K562 (cell line): ENCODE measurements at regions not wholly inside any gene's neighbourhood (a gene's known extent, or its start where the extent isn't known, plus 50 kb on each side); places are given as distances from the start of the nearest gene placed in this dataset.

Source experiments
- ATAC-seq: fragments of 200-7000 bp; cut with Tn5 transposase; 3 replicates; pipeline ENCODE4 v1.9.1; 2020; ENCODE audit warnings: moderate library complexity
- BruUV-seq: library from RNA; stranded (reverse); fragments of 400-500 nt; replicated peaks from 2 replicates; lab custom pipeline; 2021; lab: Mats Ljungman, UMichigan
- CTCF ChIA-PET: fragments of 300-600 bp; formaldehyde crosslinking; extraction: SDS; loops from one replicate; lab custom pipeline; 2021; ENCODE audit warnings: low intra/inter-chr PET ratio; lab: Yijun Ruan, JAX
- POLR2A ChIA-PET: fragments of 300-600, 350-650 bp; sonication (Branson Sonifier 250); formaldehyde crosslinking; extraction: SDS; loops from one replicate; lab custom pipeline; 2021; ENCODE audit warnings: antibody characterized with exemption, inconsistent platforms; lab: Yijun Ruan, JAX
- DNase-seq, 4 experiments: peaks; one replicate each; pipeline versions ENCODE4 v3.0.0 to v3.0.0-alpha.2; 2011 to 2018; ENCODE audit warnings: low spot score in 3 of 4, mixed read lengths in 3 of 4; ENCODE audit errors: extremely low read depth in 1 of 4
- FAIRE-seq: peaks from 2 replicates; lab custom pipeline; 2011; peaks lifted over from hg19 to GRCh38; lab: Jason Lieb, UNC
- H2AFZ ChIP-seq: 2 replicates; pipeline ENCODE4 v1.6.0; 2011; ENCODE audit warnings: low read depth, low read length, control low read depth, inconsistent platforms
- H3K27ac ChIP-seq: fragments of 200-600 bp; 3 replicates; pipeline ENCODE4 v1.8.0; 2011; ENCODE audit warnings: low read depth, mild to moderate bottlenecking, control low read depth, inconsistent platforms, low read length, moderate library complexity, mixed read lengths; ENCODE audit errors: extremely low read depth
- H3K27me3 ChIP-seq, 2 experiments: fragments of 300-600 bp in 1 of 2; 2 replicates in 1 of 2; 3 replicates in 1 of 2; pipeline versions ENCODE4 v1.6.0 to v1.8.0; 2011; ENCODE audit warnings: inconsistent platforms in 2 of 2, low read length in 2 of 2, mild to moderate bottlenecking in 1 of 2, mixed read lengths in 1 of 2, moderate library complexity in 1 of 2; ENCODE audit not compliant: control insufficient read depth in 2 of 2, insufficient read depth in 2 of 2
- H3K36me3 ChIP-seq: fragments of 300-600 bp; 3 replicates; pipeline ENCODE4 v1.8.0; 2011; ENCODE audit warnings: mild to moderate bottlenecking, low read length, inconsistent platforms; ENCODE audit not compliant: control insufficient read depth, insufficient read depth
- H3K4me1 ChIP-seq, 2 experiments: fragments of 200-600 bp in 1 of 2; replicated peaks in 1 of 2; 2 replicates in 1 of 2; 3 replicates in 1 of 2; pipeline versions ENCODE4 v1.5.1 to v1.8.0; 2011; ENCODE audit warnings: inconsistent platforms in 2 of 2, low read length in 2 of 2, mild to moderate bottlenecking in 1 of 2, mixed read lengths in 1 of 2, moderate library complexity in 1 of 2; ENCODE audit not compliant: control insufficient read depth in 2 of 2, insufficient read depth in 2 of 2
- H3K4me2 ChIP-seq: 2 replicates; pipeline ENCODE4 v1.6.1; 2011; ENCODE audit warnings: low read length, control low read depth, inconsistent platforms, mixed read lengths; ENCODE audit not compliant: insufficient read depth
- H3K4me3 ChIP-seq: fragments of 200-600 bp; sonication (generic), shearing (Covaris generic); 2 replicates; pipeline ENCODE4 v1.5.1; 2016; ENCODE audit warnings: control low read depth, inconsistent platforms
- H3K79me2 ChIP-seq: fragments of 200-600 bp; 3 replicates; pipeline ENCODE4 v1.8.0; 2011; ENCODE audit warnings: low read length, inconsistent platforms; ENCODE audit not compliant: control insufficient read depth, insufficient read depth
- H3K9ac ChIP-seq, 2 experiments: 2 replicates each; pipeline versions ENCODE4 v1.6.0 to v1.6.1; 2011; ENCODE audit warnings: low read depth in 2 of 2, low read length in 2 of 2, control low read depth in 1 of 2, inconsistent platforms in 1 of 2, mild to moderate bottlenecking in 1 of 2, mixed read lengths in 1 of 2; ENCODE audit not compliant: insufficient read depth in 1 of 2
- H3K9me1 ChIP-seq: one replicate; pipeline ENCODE4 v1.6.0; 2011; ENCODE audit warnings: inconsistent platforms, mild to moderate bottlenecking, low read length, moderate library complexity; ENCODE audit not compliant: control insufficient read depth, insufficient read depth
- H3K9me3 ChIP-seq: replicated peaks from 2 replicates; pipeline ENCODE4 v1.5.1; 2011; ENCODE audit warnings: low read depth, low read length, inconsistent platforms; ENCODE audit not compliant: control insufficient read depth, insufficient read depth
- H4K20me1 ChIP-seq: replicated peaks from 2 replicates; pipeline ENCODE4 v1.6.1; 2011; ENCODE audit warnings: low read length, inconsistent platforms, mixed read lengths; ENCODE audit not compliant: control insufficient read depth, insufficient read depth
- BRCA1 ChIP-seq, 2 experiments: fragments of 450-650 bp in 1 of 2; sonication (generic) in 1 of 2; formaldehyde crosslinking in 1 of 2; IDR thresholded peaks; 2 replicates each; pipeline versions ENCODE4 v1.5.0 to v1.6.1; 2017 to 2020; ENCODE audit warnings: mild to moderate bottlenecking in 1 of 2, missing genetic modification reagents in 1 of 2
- FOXA3 ChIP-seq, 2 experiments: fragments of 450-650 bp in 1 of 2; sonication (generic) in 1 of 2; formaldehyde crosslinking; IDR thresholded peaks in 1 of 2; conservative IDR thresholded peaks in 1 of 2; 2 replicates each; pipeline versions ENCODE4 v1.4.0 to v1.8.0; 2020 to 2022; ENCODE audit warnings: mild to moderate bottlenecking in 2 of 2, missing genetic modification reagents in 1 of 2
- GABPB2 ChIP-seq: fragments of 250-450 bp; sonication (Bioruptor Pico); conservative IDR thresholded peaks from 2 replicates; pipeline ENCODE4 v1.5.1; 2021; ENCODE audit warnings: mild to moderate bottlenecking
- MAFG ChIP-seq: fragments of 450-650 bp; conservative IDR thresholded peaks from 2 replicates; pipeline ENCODE4 v1.6.1; 2016; ENCODE audit warnings: missing genetic modification characterization, missing compliant biosample characterization
- RAD21 ChIP-seq, 2 experiments: fragments of 250-450 bp in 1 of 2; fragments of 450-650 bp in 1 of 2; sonication (Bioruptor Pico) in 1 of 2; formaldehyde crosslinking in 1 of 2; IDR thresholded peaks in 1 of 2; conservative IDR thresholded peaks in 1 of 2; 2 replicates each; pipeline versions ENCODE4 v1.4.0 to v1.8.0; 2020 to 2022; ENCODE audit warnings: mild to moderate bottlenecking in 2 of 2, moderate library complexity in 1 of 2
- TBP ChIP-seq: optimal IDR thresholded peaks from 2 replicates; pipeline ENCODE3; 2011; ENCODE audit warnings: low read depth, low read length, improper control_type of control experiment
- ZNF431 ChIP-seq: sonication (generic); formaldehyde crosslinking; IDR thresholded peaks from 2 replicates; pipeline ENCODE4 v1.8.0; 2022; ENCODE audit warnings: mild to moderate bottlenecking, missing genetic modification reagents
- ZNF449 ChIP-seq: fragments of 250-450 bp; sonication (Bioruptor Pico); IDR thresholded peaks from 2 replicates; pipeline ENCODE4 v1.8.0; 2022; ENCODE audit warnings: moderate library complexity, mild to moderate bottlenecking, inconsistent platforms
- ZNF551 ChIP-seq: fragments of 250-450 bp; sonication (Bioruptor Pico); IDR thresholded peaks from 2 replicates; pipeline ENCODE4 v1.5.0; 2021; ENCODE audit warnings: mild to moderate bottlenecking, moderate library complexity
- WGBS: fragments of 100-300 bp; shearing (Covaris generic); methylation state at CpG from one replicate; pipeline ENCODE4 v1.1.6; 2016; ENCODE audit warnings: low coverage, mixed read lengths; ENCODE audit not compliant: insufficient coverage; ENCODE audit errors: missing lambda C conversion rate; 5-methylcytosine and 5-hydroxymethylcytosine counted together
- in situ Hi-C: fragments of 300-500 bp; cut with MboI; formaldehyde crosslinking; loops from 4 replicates; pipeline ENCODE4 v1.15.0; 2018; ENCODE audit warnings: inconsistent platforms, mixed read lengths
- intact Hi-C: fragments of 100-400 bp; cut with micrococcal nuclease; formaldehyde crosslinking; loops from 2 replicates; pipeline ENCODE4 v1.14.2; 2022
- TF ChIP-seq, protein P1 (sequence below), 2 experiments: fragments of 450-650 bp; formaldehyde crosslinking in 1 of 2; IDR thresholded peaks; 2 replicates each; pipeline versions ENCODE4 v1.4.0 to v1.6.1; 2014 to 2020; ENCODE audit warnings: mild to moderate bottlenecking in 2 of 2, borderline replicate concordance in 1 of 2, low read depth in 1 of 2
- TF ChIP-seq, protein P2 (sequence below): sonication (generic); formaldehyde crosslinking; IDR thresholded peaks from 2 replicates; pipeline ENCODE4 v1.8.1; 2023; ENCODE audit warnings: mild to moderate bottlenecking, missing genetic modification reagents

- no peak for DNase-seq
- Histone ChIP-seq H3K4me2 (peak overlapping the region; percentile 65), H4K20me1 (peaks cover 76% of the 10 kb centered on the region), H3K36me3 (no peaks in the 10 kb centered on the region), H3K27ac (peak overlapping the region; percentile 52; the same call in 2 of the 3 replicates), H3K9me3 (no peaks in the 10 kb centered on the region), H3K9ac (peak overlapping the region in 1 of 2 experiments; percentile 85; a peak in 2 of 4 replicates), H3K79me2 (peaks cover 82% of the 10 kb centered on the region), H3K27me3 (no peaks in the 10 kb centered on the region), H2AFZ (no peak overlapping the region), H3K9me1 (no peaks in the 10 kb centered on the region), H3K4me3 (no peak overlapping the region), H3K4me1 (peaks cover 47 to 75% of the 10 kb centered on the region in 2 experiments)
- intact Hi-C loops = loop anchor here (5.0 kb wide), 1 partner anchor 46 kb away; no protein-coding TSS in a partner anchor
- no peak; the same call in 2 of the 3 replicates for ATAC-seq
- ChIA-PET POLR2A (interaction anchor here (0.6 to 1.0 kb wide), 5 partner anchors 9 to 408 kb away, joined by 3 to 5 read pairs (median 3); partner anchors contain the start of gene UBC), CTCF (no interaction called here)
- peak; percentile 23 for FAIRE-seq
- no TSS peak for BruUV-seq
- 72% methylated on average over 8 of the region's 8 CpGs for WGBS
- in situ Hi-C loops = no loop called here
- TF ChIP-seq ZNF431 (CRISPR knock-in tag) (no peak), ZNF551 (CRISPR knock-in tag) (no peak), ZNF449 (CRISPR knock-in tag) (no peak), FOXA3 (CRISPR knock-in tag; conservative IDR thresholded peaks at IDR 0.05 in 1 of 2, IDR thresholded peaks at IDR 0.05 in 1 of 2) (no peak), TBP (no peak), BRCA1 (IDR thresholded peaks at IDR 0.05) (no peak), BRCA1 (CRISPR knock-in tag; IDR thresholded peaks at IDR 0.05) (no peak), GABPB2 (CRISPR knock-in tag) (no peak), RAD21 (CRISPR knock-in tag; conservative IDR thresholded peaks at IDR 0.05 in 1 of 2, IDR thresholded peaks at IDR 0.05 in 1 of 2) (no peak), MAFG (tag) (no peak)
- TF ChIP-seq, protein P1, sequence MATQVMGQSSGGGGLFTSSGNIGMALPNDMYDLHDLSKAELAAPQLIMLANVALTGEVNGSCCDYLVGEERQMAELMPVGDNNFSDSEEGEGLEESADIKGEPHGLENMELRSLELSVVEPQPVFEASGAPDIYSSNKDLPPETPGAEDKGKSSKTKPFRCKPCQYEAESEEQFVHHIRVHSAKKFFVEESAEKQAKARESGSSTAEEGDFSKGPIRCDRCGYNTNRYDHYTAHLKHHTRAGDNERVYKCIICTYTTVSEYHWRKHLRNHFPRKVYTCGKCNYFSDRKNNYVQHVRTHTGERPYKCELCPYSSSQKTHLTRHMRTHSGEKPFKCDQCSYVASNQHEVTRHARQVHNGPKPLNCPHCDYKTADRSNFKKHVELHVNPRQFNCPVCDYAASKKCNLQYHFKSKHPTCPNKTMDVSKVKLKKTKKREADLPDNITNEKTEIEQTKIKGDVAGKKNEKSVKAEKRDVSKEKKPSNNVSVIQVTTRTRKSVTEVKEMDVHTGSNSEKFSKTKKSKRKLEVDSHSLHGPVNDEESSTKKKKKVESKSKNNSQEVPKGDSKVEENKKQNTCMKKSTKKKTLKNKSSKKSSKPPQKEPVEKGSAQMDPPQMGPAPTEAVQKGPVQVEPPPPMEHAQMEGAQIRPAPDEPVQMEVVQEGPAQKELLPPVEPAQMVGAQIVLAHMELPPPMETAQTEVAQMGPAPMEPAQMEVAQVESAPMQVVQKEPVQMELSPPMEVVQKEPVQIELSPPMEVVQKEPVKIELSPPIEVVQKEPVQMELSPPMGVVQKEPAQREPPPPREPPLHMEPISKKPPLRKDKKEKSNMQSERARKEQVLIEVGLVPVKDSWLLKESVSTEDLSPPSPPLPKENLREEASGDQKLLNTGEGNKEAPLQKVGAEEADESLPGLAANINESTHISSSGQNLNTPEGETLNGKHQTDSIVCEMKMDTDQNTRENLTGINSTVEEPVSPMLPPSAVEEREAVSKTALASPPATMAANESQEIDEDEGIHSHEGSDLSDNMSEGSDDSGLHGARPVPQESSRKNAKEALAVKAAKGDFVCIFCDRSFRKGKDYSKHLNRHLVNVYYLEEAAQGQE (IDR thresholded peaks at IDR 0.05; ENCODE audit: borderline replicate concordance) = no peak
- TF ChIP-seq, protein P1 (CRISPR knock-in tag; IDR thresholded peaks at IDR 0.05; ENCODE audit: low read depth) = no peak
- TF ChIP-seq, protein P2, sequence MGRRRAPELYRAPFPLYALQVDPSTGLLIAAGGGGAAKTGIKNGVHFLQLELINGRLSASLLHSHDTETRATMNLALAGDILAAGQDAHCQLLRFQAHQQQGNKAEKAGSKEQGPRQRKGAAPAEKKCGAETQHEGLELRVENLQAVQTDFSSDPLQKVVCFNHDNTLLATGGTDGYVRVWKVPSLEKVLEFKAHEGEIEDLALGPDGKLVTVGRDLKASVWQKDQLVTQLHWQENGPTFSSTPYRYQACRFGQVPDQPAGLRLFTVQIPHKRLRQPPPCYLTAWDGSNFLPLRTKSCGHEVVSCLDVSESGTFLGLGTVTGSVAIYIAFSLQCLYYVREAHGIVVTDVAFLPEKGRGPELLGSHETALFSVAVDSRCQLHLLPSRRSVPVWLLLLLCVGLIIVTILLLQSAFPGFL (CRISPR knock-in tag) = no peak
These were observed 60.6 kb downstream of the NCOR2 start for GRCh38 chr12:124506832-124507153.
